ENCODE measurements at regions not wholly inside any gene's neighbourhood (a gene's known extent, or its start where the extent isn't known, plus 50 kb on each side); places are given as distances from the start of the nearest gene placed in this dataset.

DNA sequence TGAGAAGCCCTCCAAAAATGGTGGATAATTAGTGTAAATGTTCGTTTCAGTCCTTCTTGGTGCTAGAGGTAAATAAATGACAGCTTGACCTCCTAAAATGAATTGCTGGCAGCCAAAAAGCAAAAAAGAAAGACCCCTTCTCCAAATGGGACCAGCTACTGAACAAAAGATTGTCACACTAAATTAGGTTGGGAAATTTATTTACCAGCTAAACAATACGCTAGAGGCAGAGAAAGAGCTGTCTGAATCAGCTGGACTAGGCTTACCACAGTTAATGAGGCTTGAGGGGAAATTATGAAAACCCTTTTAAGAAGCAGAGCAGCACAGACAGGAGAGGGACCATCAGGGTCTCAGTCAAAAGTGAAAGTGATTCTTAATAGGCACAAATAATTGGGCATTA lies 498.9 kb downstream of the SUCLA2 start:
- DNase-seq, result no peak

DNA sequence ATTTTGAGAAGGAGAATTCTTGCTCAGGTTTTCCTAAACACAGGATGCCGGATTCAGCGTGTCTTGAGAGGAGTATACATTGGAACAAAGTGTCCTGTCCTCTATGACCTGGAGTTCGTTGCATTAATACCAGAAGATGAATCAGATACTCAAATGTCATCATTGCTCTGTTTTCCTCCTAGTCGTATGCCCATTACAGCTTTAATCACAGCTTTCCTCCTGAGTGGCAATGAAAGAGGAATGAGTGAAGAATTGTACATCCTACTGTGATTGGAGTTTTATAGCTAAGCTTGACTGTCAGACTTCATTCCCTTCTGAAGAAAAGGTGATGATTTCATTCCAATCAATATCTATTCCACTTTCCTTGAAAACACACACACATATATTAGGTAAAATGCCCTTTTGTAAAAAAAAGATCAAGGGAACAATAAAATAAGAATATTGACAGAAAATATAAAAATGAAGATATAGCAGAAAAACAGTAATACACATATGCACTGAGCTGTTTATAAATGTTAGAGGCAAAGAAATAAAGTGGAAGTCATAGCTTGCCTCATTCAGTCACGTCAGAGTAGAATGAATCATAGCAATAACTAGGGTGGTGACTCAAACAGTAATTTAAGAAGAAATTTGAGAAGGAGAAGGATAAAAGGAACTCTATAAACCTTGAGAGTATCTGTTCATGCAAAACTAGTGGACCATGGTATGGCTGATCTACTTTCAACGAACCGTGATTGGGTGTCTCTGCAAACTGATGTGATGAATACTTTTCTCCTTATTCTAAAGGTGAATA lies 501.5 kb downstream of the SUCLA2 start:
- DNase-seq, result peak; percentile 92

DNA sequence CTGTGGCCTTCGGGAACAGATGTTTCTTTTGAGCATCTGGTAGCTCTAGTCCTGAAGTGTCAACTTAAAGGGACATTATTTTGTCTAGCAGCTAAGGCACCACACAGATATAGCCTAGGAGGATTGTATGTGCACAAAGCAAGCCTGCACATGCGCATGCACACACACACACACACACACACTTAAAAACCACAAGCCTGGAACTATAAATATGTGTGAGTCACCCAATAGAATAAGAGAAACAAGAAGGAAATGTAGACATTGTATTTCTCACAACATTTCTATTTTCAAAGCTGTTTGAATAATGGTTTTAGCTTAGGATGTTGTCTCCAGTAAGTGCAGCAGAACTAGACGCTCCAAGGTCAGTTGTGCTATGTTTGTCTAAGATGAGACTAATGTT lies 516.5 kb downstream of the SUCLA2 start:
- peak; percentile 82 for DNase-seq

DNA sequence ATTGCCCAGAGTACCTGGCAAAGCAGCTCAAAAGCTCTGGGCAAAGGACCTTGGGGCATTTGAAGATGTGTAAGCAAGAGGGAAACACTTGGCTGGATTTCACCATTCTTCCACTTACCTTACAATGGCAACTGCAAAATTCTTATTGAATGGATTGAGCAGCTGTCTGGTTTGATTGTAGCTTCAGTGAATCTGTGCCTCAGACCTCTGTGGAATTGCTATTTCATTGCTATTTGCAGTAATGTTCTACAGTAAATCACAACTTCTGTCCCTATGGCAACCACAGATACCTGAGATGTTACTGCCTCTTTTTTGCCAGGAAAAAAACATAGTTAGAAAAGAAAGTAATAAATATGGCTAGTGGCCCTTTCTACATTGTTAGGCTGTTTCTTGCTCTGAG lies 519.5 kb downstream of the SUCLA2 start:
- DNase-seq, result no peak

DNA sequence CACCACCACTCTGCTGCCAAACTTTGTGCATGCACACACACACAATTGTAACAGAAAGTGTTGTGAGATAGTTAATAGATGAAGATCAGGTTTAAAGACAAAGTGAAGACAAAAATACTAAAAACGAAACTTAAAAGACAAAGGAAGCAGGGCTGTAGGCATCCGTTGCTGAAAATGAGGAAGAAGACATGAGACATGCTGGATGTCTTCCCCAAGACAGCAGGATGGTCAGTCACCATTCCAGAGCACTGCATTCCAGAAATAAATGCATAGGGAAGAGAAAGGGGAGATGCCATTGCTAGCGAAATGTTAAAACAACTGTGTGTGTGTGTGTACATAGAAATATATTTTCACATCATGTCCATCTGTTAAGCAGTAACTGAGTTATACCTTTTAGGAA lies 520.1 kb downstream of the SUCLA2 start:
- DNase-seq, result no peak

DNA sequence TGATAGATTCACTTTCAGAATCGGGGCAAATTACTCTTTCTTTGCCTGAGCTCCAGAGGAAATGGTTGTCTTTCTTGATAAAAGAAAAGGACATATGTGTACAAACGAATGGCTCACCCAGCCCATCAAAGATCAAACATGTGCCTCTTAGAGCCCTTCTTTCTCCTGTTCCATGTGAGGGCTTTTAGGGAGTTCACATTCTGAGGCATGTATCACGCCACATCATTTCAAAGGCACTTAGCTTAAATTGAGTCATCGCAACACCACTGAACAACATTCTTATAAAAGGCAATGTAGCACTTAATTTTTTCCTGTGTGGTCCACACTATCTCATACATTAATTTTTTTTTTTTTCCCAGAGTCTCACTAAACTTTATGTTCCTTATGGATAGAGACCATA lies 521.0 kb downstream of the SUCLA2 start:
- DNase-seq, result peak; percentile 99

DNA sequence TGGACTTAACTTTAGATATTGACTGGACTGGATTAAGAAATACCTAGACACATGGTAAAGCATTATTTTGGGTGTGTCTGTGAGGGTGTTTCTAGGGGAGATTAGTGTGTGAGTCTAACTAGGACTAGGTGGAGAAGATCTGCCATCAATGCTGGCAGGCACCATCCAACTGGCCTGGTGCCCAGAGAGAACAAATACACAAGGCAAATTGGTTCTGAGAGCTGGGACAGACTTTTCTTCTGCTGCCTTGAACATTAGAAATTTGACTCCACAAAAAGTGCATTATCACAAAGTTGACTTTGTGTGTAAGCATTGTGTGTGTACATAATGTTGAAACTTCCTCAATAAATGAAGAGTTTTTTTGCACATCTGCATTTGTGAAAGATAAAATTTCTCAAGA lies 522.1 kb downstream of the SUCLA2 start:
- DNase-seq, result no peak

DNA sequence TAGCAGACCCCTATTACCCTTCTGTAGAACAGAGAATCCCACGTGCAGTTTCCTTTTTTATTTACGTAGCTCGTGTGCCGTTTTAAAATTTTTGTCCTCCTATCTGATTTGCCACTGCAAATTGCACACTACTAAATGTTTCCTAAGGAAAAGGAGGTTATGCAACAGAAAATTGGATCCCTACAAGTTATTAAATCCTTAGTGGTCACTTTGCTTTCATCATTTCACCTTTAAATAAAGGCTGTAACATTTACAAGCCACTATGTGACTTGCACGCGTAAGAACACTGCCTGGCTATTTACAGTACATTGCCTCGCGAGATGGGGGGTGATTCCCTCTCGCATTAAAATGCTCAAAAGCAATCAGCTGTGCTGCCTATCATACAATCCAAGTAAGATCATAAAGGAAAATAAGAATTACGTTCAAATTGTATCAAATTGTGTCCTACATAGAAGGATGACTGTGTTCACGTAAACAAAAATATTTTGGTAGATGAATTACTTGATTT lies 525.6 kb downstream of the SUCLA2 start:
- peak; percentile 47 for DNase-seq

DNA sequence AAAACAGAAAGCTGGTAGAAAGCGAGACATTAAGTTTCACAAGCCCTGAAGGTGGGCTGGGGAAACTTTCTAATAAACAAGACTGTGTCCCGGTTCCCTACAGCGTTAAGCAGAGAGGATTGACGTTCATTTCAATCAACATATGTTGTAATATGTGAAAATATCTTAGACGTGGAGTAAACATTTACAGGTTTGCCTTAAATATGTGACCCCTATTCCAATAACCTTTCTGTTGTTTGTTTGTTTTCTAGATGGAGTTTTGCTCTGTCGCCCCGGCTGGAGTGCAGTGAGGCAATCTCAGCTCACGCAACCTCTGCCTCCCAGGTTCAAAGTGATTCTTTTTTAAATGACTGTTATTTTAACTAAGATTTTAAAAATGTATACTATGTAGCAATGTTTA lies 526.2 kb downstream of the SUCLA2 start:
- DNase-seq, result no peak

DNA sequence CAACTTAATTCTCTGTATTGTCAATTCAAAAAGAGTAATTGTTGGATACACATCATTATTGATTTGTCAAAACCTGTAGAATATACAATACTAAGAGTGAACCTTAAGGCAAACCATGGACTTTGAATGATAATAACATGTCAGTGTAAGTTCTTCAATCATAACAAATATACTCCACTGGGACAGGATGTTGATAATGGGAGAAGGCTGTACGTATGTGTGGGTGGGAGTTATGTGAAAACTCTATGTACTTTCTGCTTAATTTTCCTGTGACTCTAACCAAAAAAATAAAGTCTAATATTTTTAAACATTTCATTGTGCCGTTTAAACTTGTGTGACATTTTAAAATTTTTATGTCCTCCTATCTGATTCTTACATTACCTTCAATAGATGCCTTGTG lies 526.7 kb downstream of the SUCLA2 start:
- no peak for DNase-seq

DNA sequence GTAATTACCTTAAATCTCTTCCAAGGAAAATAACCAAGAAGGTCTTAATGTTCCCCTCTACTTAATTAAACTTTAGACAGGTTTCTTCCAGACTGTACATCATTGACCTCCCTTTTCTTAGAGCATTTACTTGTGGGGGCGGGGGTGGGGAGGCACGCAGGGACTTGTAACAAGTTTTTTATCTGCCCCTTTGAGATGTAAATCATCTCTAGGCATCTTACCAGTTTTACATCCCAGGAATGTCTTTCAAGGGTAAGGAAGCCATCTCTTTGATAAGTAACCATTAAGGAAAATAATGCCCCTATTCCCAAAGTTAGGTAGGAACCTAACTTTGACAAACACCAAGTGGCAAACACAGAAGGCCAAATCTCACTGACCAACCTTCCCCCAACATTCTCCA lies 528.6 kb downstream of the SUCLA2 start:
- no peak for DNase-seq

DNA sequence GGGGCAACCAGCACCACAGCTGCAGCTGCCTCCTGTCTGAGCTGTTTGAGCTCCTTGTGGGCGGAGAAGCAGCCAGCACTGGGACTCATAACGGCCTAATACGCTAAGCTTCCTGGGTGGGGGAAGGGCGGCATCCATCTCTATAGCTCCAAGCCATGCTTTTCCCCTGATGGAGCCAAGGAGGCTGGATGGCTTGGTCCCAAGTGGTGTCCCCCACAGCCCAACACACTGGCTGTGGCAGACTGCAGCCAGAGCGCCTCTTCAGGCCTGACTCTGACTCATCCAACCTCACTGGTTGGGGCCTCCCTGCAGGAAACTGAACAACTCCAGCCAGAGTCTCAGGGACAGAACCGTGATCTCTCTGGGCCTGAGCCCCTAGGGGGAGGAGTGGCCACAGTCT lies 537.3 kb downstream of the SUCLA2 start:
- peak; percentile 75 for DNase-seq

DNA sequence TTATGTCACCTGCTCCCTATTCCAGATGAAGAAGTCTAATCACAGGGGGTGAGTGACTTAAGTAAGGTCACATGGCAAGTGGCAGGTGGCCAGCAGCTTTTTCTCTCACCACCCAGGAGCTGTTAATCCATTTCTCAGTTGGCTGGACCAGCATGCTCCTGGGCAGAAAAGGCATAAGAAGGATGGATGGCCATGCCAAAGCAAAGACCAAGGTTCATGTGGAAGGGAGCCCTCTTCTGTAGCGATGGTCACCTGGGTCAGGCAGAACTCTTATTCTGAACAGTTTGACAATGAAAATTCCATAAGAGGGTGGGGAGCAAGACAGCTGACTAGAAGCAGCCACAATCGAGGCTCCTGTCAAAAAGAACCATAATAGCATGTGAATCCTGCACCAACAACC lies 538.1 kb downstream of the SUCLA2 start:
- no peak for DNase-seq

DNA sequence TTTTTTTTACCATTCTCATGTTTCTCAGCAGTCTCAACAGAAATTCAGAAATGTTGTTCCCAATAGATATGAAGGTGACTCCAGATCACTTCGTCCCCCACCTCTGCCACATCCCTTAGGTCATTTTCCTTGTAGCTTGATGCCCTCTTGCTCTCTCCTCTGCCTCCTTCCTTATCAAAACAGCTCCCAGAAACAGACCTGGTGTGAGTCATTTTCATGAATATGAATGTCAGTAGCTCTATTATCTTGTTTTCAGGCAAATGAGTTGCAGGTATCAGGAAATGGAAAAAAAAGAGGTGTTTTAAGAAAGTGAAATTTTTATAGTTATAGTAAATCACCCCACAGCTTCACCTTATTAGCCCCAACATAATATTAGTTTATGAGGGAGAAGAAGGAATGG lies 539.3 kb downstream of the SUCLA2 start:
- DNase-seq, result no peak

DNA sequence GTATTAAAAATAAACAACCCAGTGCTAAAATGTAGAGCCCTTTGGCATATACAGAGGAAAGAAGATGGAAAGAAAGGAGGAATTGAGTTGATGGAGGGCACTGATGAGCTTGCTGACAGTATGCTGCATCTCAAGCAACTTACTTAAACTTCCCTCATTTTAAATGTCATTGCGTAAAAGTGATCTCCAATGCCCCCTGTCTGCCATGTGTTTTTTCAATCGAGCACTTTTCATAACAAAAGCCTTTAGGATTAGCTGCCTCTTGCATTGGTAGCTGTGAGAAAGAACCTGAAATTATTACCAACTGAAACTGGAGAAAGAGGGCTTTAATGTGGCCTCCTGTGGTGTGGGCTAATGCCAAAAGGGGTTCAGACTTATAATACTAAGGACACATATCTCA lies 541.6 kb downstream of the SUCLA2 start:
- peak; percentile 54 for DNase-seq

DNA sequence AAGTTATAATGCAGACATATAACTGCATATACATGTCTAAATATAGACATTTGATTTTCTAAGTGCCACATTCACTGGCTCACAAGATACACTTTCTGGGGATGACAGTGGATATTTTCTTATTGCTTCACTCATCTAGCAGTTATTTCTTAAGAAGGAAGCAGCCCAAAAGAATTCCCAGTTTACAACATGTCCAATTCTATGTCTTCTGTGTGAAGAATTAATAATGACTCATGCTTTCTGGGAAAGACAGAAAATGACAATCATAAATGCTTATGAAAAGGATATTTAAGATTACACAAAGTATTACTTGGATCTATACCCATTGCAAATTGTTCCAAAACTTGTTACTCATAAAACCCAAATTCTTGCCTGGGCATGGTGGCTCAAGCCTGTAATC lies 543.4 kb downstream of the SUCLA2 start:
- peak; percentile 61 for DNase-seq

DNA sequence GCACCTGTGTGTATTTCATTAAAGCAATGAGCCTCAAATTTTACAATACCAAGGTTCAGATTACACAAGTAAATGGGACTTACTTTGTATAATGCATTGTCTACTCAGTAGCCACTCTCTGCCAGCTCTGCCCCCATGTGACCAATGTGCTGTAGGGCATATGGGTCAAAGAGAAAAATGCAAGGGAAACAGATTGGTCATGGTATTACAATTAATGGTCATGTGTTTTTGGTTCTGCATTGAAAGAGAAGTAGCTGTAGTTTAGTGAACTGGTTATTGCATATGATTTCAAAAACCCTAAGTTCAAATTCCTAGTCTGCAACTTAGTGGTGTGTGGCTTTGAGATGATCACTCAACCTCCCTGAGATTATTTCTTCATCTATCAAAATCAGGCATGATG lies 545.4 kb downstream of the SUCLA2 start:
- peak; percentile 42 for DNase-seq

DNA sequence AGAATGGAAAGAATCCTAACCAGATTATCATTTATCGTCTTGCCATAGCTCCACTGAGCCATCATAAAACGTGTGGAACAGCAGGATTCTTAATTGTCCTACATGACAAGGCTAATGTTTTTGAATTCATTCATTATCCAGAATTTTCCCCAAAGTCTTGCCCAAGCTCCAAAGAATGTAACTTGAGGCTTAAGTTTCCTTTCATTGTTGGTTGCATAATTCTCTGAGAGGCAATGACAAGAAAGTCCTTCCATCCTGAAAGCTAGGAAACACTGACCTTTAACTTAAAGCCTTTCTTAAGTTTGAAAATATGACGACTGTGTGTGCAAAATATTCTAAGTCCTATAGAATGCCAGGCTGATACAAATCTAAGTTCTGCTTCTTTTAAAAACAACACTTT lies 546.1 kb downstream of the SUCLA2 start:
- DNase-seq, result peak; percentile 20

DNA sequence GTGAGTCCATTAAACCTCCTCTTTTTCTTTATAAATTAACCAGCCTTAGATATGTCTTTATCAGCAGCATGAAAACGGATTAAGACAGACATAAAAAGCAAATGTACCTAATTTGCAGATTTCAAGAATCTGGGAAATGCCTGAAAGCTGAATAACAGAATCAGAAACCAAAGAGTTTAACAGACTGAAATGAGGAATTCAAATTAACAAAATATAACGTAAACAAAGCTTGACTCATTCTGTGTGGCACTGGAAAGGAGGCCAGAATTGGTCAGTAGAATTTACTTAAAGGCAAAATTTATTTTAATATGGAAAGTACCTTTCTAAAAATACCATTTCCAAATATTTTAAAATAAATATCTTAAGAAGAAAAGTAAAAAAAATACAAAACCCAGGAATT lies 540.6 kb upstream of the HTR2A start:
- DNase-seq, result peak; percentile 75

DNA sequence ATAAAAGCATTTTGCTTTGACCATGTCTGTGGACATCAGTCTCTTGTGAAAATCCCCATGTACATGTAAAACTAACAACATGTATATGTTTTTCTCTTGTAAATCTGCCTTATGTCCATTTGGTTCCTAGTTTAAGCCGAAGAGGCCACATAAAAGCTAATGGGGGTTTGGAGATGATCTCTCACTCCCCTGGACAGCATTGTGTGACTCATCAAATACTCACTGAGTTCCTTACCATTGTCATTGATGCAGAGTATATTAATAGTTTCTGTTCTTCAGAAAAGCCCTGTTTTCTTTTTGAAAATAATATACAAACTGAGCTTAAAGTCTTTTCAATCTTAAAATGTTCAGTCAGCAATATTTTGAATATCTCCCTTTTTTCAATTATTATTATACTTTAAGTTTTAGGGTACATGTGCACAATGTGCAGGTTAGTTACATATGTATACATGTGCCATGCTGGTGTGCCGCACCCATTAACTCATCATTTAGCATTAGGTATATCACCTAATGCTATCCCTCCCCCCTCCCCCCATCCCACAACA lies 536.7 kb upstream of the HTR2A start:
- DNase-seq, result peak; percentile 66

DNA sequence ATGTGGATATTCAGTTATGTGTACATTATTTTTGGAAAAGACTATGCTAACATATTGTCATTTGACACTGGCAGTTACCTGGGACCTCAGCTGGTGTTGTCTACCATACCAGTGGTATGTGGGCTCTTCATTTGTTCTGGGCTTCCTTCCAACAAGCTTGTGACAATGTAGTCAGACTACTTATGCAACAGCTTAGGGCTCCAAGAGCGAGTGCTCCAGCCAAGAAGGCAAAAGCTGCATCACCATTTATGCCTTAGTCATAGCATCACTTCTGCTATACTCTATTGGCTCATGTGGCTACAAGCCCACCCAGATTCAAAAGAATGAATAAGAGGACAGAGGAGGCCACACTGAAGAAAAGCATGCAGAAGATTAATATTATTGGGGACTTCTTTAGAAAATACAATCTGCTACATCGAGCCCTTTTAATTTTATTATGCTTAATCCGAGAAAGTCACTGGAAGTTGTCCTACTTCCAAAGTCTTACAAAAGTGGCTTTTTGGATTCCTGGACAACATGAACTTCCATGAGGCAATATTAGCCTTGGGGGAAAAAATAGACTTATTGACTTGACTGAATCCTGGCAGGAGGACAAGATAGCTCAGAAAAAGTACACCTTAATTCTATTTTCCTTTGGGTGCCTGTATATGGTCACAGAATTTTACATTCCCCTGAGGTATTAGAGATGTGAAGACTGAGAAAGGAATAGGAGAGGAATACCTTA lies 529.4 kb upstream of the HTR2A start:
- peak; percentile 89 for DNase-seq

DNA sequence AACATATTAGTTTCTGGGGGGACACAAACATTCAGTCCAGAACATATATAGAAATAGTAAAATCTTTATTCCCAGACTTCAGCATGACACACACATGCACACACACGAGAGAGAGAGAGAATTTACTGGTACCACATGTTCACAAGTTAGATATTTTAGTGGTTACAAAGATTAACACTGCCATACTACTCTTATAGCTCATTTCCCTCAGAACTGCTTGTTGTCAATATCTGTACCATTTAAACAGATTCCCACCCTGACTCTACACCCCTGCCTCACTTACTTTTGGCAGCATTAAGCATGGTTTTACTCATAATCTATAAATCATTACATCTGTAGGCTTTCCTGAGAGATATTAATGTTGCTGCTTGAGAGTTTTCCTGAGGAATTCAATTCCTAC lies 524.7 kb upstream of the HTR2A start:
- DNase-seq, result peak; percentile 20

DNA sequence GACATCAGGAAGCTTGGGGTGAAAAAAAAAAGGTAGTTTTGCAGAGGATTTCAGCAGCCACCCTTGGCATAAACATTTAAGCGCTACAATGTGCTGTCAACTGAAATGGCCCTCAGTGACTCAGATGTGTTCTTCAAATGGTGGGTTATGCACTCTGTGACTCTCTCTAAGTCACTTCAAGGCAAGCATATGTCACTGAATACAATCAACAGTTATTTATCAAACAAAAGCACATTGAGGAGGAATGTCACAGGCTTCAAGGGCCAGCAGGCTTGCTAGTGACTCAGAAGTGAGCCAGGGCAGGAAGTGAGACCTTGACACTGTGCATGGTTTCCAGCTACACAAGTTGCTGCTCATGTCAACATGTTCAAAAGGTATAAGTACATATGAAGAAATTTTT lies 523.7 kb upstream of the HTR2A start:
- DNase-seq, result peak; percentile 52

DNA sequence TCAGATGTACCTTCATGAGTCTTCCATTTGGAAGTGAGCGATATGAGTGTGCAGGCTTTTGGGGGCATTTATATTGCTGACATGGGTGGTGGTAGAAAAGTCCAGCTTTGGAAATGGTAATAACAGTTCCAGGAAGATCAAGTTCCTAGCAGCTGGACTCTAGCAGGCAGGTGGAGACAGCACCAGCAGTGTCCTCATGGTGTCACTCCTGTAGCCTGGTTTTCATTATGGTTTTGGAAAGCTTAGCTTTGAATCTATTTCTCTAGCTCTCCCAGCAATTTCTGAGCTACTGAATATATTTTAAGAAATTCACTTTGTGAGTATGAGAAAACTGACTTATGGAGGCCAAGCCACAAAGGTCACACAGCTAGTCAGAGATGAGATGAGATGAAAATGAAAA lies 523.2 kb upstream of the HTR2A start:
- DNase-seq, result peak; percentile 29
